Astrocyte of the cerebellum (primary cell): ENCODE measurements at regions not wholly inside any gene's neighbourhood (a gene's known extent, or its start where the extent isn't known, plus 50 kb on each side); places are given as distances from the start of the nearest gene placed in this dataset.

Experiments
- DNase-seq: peaks from one replicate; pipeline ENCODE4 v3.0.0-alpha.2; 2011; ENCODE audit warnings: low read depth
- H3K4me3 ChIP-seq: 2 replicates; pipeline ENCODE4 v1.5.1; 2011; ENCODE audit warnings: mild to moderate bottlenecking, low read depth, low read length, moderate library complexity
- in situ Hi-C: cut with HindIII; loops from 2 replicates; pipeline ENCODE4 v1.10.0; 2017; ENCODE audit warnings: low sequenced_read_pairs
- TF ChIP-seq, protein P1 (sequence below): IDR thresholded peaks from 2 replicates; pipeline ENCODE4 v1.5.1; 2012; ENCODE audit warnings: low read length, low read depth, moderate library complexity, mild to moderate bottlenecking; ENCODE audit errors: missing control alignments

DNA sequence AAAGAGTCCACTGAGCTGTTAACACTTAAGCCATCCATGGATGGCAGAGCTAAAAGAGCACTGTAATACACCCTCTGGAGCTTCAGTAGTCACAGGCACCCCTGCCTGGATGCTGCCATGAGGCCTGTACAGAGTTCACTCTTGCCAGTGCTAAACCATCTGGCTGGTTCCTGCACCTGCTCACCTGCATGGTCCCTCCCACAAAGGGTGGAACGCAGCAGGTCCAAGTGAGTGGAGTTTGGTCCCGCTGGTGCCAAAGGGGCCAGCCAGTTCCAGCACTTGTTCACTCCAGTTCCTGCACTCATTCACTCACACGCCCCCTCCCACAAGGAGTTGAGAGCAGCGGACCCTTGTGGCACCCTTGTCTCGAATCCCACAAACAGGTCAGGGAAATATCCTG lies 503.5 kb downstream of the HACE1 start:
- in situ Hi-C loops: no loop called here
- DNase-seq: no peak
- no peak overlapping the region for H3K4me3 ChIP-seq
- TF ChIP-seq, protein P1, sequence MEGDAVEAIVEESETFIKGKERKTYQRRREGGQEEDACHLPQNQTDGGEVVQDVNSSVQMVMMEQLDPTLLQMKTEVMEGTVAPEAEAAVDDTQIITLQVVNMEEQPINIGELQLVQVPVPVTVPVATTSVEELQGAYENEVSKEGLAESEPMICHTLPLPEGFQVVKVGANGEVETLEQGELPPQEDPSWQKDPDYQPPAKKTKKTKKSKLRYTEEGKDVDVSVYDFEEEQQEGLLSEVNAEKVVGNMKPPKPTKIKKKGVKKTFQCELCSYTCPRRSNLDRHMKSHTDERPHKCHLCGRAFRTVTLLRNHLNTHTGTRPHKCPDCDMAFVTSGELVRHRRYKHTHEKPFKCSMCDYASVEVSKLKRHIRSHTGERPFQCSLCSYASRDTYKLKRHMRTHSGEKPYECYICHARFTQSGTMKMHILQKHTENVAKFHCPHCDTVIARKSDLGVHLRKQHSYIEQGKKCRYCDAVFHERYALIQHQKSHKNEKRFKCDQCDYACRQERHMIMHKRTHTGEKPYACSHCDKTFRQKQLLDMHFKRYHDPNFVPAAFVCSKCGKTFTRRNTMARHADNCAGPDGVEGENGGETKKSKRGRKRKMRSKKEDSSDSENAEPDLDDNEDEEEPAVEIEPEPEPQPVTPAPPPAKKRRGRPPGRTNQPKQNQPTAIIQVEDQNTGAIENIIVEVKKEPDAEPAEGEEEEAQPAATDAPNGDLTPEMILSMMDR: no peak

GRCh38 chr6:104349191-104349590 lies 510.5 kb downstream of the HACE1 start:
- H3K4me3 ChIP-seq: no peak overlapping the region
- in situ Hi-C loops: no loop called here
- no peak for DNase-seq
- TF ChIP-seq, protein P1: no peak

DNA sequence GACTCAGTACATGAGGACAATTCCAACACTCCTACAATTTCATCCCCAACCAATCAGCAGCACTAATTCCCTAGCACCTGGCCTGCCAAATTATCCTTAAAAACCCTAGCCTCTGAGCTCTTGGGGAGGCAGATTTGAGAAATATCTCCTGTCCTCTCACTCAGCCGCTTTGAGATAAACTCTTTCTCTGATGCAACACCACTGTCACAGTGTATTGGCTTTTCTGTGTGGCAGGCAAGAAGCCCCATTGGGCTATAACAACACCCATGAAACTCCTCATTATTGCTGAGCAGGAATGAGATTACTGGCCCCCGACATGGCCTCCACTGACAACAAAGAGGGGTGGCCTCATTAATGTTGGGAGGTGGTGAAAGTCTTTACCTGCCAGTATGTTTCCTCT lies 515.5 kb downstream of the HACE1 start:
- in situ Hi-C loops: no loop called here
- DNase-seq: no peak
- H3K4me3 ChIP-seq: no peak overlapping the region
- TF ChIP-seq, protein P1: no peak

DNA sequence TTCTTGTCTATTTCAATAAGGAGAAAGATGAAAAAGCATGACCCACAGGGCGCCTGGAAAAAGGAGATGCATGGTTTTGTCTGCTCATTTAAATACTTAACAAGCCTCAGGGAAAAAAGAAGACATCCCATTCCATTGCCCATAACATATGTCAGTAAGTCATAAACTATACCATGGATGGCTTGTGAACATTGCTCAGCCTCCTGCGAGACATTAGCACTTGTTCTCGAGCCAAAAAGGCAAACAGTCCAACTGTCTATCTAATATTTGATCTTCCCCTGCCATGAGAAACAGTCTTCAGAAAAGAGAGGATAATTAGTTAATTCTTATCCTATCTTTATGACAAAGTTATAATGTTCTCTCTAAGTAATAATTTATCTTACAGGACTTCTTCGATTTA lies 527.4 kb downstream of the HACE1 start:
- H3K4me3 ChIP-seq: no peak overlapping the region
- in situ Hi-C loops: no loop called here
- DNase-seq: no peak
- TF ChIP-seq, protein P1: no peak

DNA sequence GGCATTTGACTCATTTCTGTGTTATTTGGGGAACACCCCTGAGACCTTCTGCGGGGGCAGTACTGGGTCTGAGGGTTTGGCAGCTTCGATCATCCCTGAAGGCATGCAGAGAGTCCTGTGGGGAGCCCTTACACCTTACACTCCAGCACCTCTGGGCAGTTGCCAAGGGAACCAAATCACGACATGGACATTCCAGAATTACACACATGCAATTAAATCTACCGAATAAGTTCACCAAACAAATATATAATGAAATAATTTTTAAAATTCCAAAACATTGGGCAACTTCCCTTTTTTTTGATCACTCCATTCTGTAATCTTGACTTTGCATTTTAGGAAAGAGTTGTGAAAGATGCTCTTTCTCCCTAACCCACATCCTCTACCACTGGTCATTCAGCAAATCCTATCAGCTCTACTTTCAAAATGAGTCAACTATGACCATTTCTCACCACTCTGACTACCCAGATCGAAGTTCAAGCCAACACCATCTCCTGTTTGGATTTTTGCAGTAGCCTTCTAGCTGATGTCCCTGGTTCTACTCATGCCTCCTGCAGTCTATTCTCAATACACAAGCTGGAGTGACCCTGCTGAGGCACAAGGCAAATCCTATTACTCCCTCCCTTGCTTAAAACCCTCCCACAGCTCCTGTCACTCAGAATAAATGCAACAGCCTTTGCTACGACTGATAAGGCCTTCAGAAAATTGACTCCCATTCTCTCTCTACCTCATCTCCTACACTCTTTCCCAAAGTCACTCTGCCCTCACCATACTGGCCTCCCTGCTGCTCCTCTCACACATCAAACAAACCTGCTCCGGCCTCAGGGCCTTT lies 533.3 kb downstream of the HACE1 start:
- in situ Hi-C loops: no loop called here

DNA sequence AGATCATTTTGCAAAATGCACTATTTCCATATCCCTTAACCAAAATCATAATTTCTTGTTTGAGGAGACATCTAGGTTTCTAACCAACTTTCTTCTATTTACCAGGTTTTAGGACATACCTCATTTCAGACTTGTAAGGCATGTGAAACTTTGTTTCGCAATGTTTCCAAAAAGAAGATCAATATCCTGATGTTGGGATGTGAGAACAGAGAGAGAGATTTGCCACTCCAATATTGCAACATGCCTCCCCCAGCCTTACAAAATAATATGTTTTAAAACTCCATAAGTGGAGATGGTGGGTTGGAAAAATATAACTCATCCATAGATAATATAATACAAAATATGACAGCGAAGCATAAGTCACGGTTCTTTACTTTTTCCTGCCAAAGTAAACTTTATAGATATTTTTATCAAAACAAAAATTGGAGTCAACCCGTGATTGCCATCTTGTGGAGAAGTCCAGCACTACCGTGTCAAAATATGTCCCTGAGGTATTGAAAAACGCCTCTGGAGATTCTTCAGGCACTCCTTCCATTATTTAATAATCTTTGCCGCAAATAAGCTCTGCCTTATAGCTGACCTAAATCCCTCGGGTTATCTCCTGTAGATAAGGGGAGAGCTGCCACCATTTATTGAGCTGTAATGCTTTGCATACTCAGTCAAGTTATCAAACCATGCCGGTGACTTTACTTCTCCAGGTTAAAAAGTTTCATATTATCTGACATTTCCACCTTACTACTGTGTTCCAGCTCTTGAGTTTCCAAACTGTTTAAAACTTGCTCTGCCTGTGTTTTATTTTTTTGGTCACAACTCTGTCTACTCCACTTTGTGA lies 534.2 kb downstream of the HACE1 start:
- TF ChIP-seq, protein P1: peak; percentile 74
- no peak overlapping the region for H3K4me3 ChIP-seq
- in situ Hi-C loops: no loop called here
- DNase-seq: no peak

More for the DNA sequence above, 533.3 kb downstream of the HACE1 start:
- TF ChIP-seq, protein P1: no peak
- no peak overlapping the region for H3K4me3 ChIP-seq
- DNase-seq: no peak
